Left ventricle myocardium inferior (tissue), 1 donor: ENCODE measurements at regions not wholly inside any gene's neighbourhood (a gene's known extent, or its start where the extent isn't known, plus 50 kb on each side); places are given as distances from the start of the nearest gene placed in this dataset.

Experiments used
- DNase-seq: peaks from one replicate; pipeline ENCODE4 v3.0.0-alpha.2; 2020
- H3K27ac ChIP-seq: fragments of 200-600 bp; replicated peaks from 2 replicates; pipeline ENCODE4 v1.8.0; 2021
- H3K27me3 ChIP-seq: fragments of 200-600 bp; 2 replicates; pipeline ENCODE4 v1.8.0; 2021; ENCODE audit warnings: low read depth
- H3K36me3 ChIP-seq: fragments of 200-600 bp; 2 replicates; pipeline ENCODE4 v1.8.0; 2021
- H3K4me1 ChIP-seq: fragments of 200-600 bp; 2 replicates; pipeline ENCODE4 v1.8.0; 2021
- H3K4me3 ChIP-seq: fragments of 200-600 bp; 2 replicates; pipeline ENCODE4 v1.8.0; 2021; ENCODE audit warnings: mild to moderate bottlenecking, moderate library complexity
- H3K9me3 ChIP-seq: fragments of 200-600 bp; replicated peaks from 2 replicates; pipeline ENCODE4 v1.8.0; 2021
- intact Hi-C: fragments of 100-400 bp; cut with micrococcal nuclease; formaldehyde crosslinking; loops from one replicate; pipeline ENCODE4 v1.11.0; 2022
- TF ChIP-seq, protein P1 (sequence below): fragments of 200-600 bp; IDR thresholded peaks from 2 replicates; pipeline ENCODE4 v1.8.0; 2021; ENCODE audit warnings: antibody characterized with exemption, mild to moderate bottlenecking, borderline replicate concordance
- donor health status: DM: no; HTN: yes; CAD: no; lungs with severe emphysema.

GRCh38 chr12:77374673-77375072 is 309.3 kb upstream of the E2F7 start:
- no peak for DNase-seq
- Histone ChIP-seq H3K27ac (no peak overlapping the region), H3K9me3 (no peaks in the 10 kb centered on the region), H3K36me3 (no peaks in the 10 kb centered on the region), H3K4me1 (no peaks in the 10 kb centered on the region), H3K4me3 (no peak overlapping the region), H3K27me3 (no peaks in the 10 kb centered on the region)
- intact Hi-C loops = no loop called here
- TF ChIP-seq, protein P1, sequence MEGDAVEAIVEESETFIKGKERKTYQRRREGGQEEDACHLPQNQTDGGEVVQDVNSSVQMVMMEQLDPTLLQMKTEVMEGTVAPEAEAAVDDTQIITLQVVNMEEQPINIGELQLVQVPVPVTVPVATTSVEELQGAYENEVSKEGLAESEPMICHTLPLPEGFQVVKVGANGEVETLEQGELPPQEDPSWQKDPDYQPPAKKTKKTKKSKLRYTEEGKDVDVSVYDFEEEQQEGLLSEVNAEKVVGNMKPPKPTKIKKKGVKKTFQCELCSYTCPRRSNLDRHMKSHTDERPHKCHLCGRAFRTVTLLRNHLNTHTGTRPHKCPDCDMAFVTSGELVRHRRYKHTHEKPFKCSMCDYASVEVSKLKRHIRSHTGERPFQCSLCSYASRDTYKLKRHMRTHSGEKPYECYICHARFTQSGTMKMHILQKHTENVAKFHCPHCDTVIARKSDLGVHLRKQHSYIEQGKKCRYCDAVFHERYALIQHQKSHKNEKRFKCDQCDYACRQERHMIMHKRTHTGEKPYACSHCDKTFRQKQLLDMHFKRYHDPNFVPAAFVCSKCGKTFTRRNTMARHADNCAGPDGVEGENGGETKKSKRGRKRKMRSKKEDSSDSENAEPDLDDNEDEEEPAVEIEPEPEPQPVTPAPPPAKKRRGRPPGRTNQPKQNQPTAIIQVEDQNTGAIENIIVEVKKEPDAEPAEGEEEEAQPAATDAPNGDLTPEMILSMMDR = no peak

DNA sequence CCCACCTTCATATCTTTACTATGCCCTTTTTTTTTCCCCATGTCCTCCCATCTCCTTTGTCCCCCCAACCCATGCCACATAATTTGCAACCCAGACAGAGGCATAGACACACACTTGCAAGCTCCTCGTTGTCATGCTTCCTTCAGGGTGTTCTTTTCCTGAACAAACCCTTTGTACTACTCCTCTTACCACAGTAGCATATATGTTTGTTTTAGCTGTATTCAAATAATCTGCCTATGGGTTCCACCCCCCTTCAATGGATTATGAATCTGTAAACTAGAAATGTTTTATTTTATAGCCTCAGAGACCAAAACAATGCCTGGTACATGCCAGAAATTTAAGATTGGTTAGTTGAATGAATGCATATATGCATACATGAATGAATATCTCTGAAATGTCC is 307.1 kb upstream of the E2F7 start:
- intact Hi-C loops = no loop called here

GRCh38 chr12:77372026-77372425 is 306.7 kb upstream of the E2F7 start:
- TF ChIP-seq, protein P1 = no peak
- Histone ChIP-seq H3K27me3 (no peaks in the 10 kb centered on the region), H3K9me3 (peaks cover 5% of the 10 kb centered on the region), H3K4me1 (no peaks in the 10 kb centered on the region), H3K27ac (no peak overlapping the region), H3K36me3 (no peaks in the 10 kb centered on the region), H3K4me3 (no peak overlapping the region)
- DNase-seq = no peak
- intact Hi-C loops = no loop called here

More for the DNA sequence above, 307.1 kb upstream of the E2F7 start:
- no peaks in the 10 kb centered on the region for H3K4me1 ChIP-seq
- H3K9me3 ChIP-seq = peaks cover 5% of the 10 kb centered on the region
- TF ChIP-seq, protein P1 = no peak
- H3K27me3 ChIP-seq = no peaks in the 10 kb centered on the region
- H3K36me3 ChIP-seq = no peaks in the 10 kb centered on the region
- no peak overlapping the region for H3K27ac ChIP-seq
- H3K4me3 ChIP-seq = no peak overlapping the region
- DNase-seq = no peak

DNA sequence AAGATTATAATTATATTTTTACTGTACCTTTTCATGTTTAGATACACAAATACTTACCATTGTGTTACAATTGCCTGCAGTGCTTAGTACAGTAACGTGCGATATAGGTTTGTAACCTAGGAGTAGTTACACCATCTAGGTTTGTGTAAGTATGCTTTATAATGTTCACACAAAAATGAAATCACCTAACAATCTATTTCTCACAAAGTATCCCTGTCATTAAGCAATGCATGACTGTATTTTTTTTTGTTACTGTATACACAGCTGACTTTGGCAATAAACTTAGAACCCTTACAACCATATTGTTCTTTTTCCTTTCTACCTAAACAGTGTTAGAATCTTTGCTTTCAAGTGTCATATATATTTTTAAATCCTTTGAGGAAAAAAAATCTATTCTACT is 303.0 kb upstream of the E2F7 start:
- no peak overlapping the region for H3K27ac ChIP-seq
- no peaks in the 10 kb centered on the region for H3K4me1 ChIP-seq
- no peak overlapping the region for H3K4me3 ChIP-seq
- H3K9me3 ChIP-seq = peaks cover 5% of the 10 kb centered on the region
- DNase-seq = no peak
- intact Hi-C loops = no loop called here
- no peaks in the 10 kb centered on the region for H3K27me3 ChIP-seq
- TF ChIP-seq, protein P1 = no peak
- H3K36me3 ChIP-seq = no peaks in the 10 kb centered on the region

GRCh38 chr12:77366616-77367015 is 301.2 kb upstream of the E2F7 start:
- TF ChIP-seq, protein P1 = no peak
- H3K27me3 ChIP-seq = no peaks in the 10 kb centered on the region
- no peaks in the 10 kb centered on the region for H3K36me3 ChIP-seq
- no peaks in the 10 kb centered on the region for H3K4me1 ChIP-seq
- H3K27ac ChIP-seq = no peak overlapping the region
- no peak overlapping the region for H3K4me3 ChIP-seq
- intact Hi-C loops = no loop called here
- no peak for DNase-seq
- H3K9me3 ChIP-seq = peaks cover 5% of the 10 kb centered on the region

GRCh38 chr12:77364400-77364799 is 299.0 kb upstream of the E2F7 start:
- Histone ChIP-seq H3K27me3 (no peaks in the 10 kb centered on the region), H3K9me3 (peaks cover 5% of the 10 kb centered on the region)

More at GRCh38 chr12:77364400-77364799, 299.0 kb upstream of the E2F7 start:
- no peak overlapping the region for H3K27ac ChIP-seq
- H3K4me1 ChIP-seq = no peaks in the 10 kb centered on the region
- no peaks in the 10 kb centered on the region for H3K36me3 ChIP-seq
- TF ChIP-seq, protein P1 = no peak
- intact Hi-C loops = no loop called here
- DNase-seq = no peak
- H3K4me3 ChIP-seq = no peak overlapping the region
